ENCODE measurements at regions not wholly inside any gene's neighbourhood (a gene's known extent, or its start where the extent isn't known, plus 50 kb on each side); places are given as distances from the start of the nearest gene placed in this dataset.

DNA sequence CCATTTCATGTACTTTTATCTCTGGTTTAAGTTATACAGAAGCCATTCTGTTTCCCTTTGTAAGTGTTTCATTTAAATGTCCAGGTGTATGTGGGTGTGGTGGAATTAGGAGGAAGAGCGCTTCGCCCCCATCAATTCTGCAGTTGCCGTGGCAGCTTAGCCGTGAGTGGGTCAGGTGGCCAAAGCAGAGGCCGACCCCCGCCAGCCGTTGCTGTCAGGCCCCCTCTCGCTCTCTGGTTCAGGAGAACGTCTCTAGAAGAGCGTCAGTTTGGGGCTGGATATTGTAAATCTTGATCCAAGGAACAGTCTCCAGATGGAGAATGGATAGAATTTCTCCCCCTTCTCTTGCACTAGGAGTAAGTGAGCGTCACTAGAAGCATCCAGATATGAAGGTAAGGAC is 367.4 kb downstream of the FOXA2 start:
- DNase-seq, result no peak

DNA sequence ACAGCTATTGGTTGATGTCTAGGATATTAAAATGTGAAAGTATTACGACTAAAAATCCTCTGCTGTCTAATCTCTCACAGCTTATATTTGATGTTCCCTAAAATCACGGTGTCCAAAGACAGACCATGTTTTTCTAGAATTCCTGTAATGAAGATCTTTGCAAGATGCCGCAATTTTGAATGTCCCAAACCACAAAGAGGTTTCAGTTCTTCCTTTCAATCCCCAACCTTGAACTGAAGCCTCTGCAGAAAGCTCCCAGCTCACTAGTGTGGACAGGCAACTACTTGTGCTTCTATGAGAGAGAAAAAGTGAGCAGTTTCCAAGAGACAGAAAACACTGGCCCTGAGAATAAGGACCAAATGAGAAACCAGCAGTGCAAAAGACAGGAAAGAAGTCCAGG is 370.1 kb downstream of the FOXA2 start:
- no peak for DNase-seq

- no peak for DNase-seq
Measured at GRCh38 chr20:22213271-22213670, 371.1 kb downstream of the FOXA2 start.

DNA sequence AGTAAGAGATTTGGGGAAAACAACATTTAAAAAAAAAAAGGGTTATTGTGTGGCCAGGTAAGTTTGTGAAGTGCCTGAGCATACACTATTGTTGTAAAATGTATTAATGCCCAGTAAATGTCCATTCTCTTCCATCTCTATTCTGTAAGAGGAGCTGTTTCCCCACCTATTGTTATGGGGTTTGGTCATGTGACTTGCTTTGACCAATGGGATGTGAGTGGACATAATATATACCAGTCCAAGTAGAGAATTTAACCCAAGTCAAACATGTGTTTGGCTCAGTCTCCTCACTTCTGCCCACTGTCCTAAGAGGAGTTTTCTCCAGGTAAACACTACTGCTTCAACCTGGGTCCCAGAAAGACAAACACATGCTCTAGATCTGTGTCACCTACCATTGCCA is 377.1 kb downstream of the FOXA2 start:
- no peak for DNase-seq

GRCh38 chr20:22204801-22205200 is 379.6 kb downstream of the FOXA2 start:
- DNase-seq, result no peak

- no peak for DNase-seq
Measured at GRCh38 chr20:22182148-22182547, 402.2 kb downstream of the FOXA2 start.

DNA sequence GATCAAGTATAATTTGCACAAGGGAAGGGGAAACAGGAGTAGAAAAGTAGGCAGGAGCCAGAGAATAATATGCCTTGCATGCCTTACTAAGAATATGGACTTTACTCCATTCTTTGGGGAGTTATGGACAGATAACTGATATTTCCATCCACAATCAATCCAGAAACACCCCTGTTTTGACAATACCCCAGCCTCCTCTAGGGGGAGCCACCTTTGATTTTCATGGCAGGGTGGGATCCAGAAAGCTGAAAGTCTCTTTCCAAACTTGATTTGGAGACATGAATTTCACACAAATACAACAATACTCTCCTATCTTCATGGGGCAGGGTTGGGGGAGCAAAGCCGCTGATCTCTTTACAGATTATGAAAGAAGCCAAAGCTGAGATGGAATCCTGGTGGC is 404.1 kb downstream of the FOXA2 start:
- no peak for DNase-seq

GRCh38 chr20:22160101-22160652 is 424.2 kb downstream of the FOXA2 start:
- DNase-seq, result no peak

DNA sequence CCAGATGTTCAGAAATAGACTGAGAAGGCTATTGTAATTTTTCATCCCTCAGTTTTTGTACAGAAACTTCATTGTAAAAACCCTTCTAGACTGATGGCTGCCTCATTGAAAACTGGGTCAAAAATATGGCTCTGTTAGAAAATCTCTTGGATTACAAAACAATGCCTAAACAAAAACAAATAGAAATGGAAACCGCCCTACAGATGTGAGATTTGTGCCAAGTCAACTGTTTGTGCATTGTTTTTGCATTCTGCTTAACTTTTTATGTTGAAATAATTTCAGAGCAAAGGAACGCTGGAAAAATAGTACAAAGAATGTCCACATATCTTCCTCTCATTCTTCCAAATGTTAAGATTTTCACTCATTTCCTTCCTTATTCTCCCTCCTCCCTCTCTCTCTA is 425.1 kb downstream of the FOXA2 start:
- DNase-seq, result no peak

- DNase-seq, result no peak
Measured at GRCh38 chr20:22127587-22127986, 422.1 kb downstream of the PAX1 start.

GRCh38 chr20:22106308-22106938 is 401.0 kb downstream of the PAX1 start:
- peak; percentile 15 for DNase-seq

- no peak for DNase-seq
Measured at GRCh38 chr20:22101606-22102005, 396.1 kb downstream of the PAX1 start.

DNA sequence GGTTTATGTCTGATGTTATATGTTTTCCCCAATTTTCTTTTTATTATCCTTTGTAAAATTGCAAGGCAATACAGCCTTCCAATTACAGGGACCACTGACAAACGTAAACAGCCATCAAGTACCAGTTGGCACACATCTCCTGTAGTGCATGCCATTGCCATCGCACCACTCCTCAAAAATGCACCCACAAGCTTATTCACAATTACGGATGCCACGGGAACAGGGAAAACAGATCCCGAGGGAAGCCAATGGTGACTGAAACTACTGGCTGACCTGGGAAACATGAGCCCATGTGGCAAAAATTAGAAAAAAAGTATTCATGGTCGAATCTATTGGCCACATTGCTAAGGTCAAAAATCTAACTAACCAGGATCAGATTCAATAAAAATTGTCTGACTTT is 395.2 kb downstream of the PAX1 start:
- DNase-seq, result no peak

DNA sequence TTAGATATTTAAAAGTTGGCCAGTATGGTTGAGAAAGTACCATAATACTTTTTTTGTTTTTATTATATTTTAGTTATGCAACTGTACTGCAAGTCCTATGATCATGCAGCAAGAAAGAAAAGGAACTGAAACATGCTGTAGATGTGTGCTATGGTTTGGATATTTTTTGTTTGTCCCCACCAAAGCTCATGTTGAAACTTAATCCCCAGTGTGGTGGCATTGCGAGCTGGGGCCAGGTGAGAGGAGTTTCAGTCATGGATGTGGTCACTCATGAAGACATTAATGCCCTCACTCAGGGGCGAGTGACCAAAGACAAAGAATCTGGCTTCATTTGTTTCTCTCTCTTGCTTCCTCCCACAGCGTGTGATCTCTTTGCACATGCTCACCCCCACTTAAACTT is 393.9 kb downstream of the PAX1 start:
- no peak for DNase-seq

DNA sequence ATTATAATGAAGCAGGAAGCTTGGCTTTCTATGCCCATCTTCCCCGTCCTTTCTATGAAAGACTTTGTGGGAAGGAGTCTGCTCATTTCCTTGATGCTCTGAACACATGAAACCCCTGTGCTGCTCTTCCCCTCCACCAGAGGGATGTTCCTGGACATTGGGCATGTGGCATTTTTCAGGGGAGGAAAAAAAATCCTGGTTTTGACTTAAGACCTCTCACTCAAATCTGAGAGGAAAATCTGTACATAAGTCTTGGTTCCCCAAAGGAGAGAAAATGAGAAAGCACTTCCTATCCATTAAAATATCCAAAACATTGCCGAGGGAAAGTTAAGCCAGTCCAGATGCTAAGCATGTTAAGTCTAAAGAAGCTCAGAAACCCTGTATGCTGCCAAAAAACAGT is 393.0 kb downstream of the PAX1 start:
- no peak for DNase-seq

GRCh38 chr20:22093122-22093521 is 387.7 kb downstream of the PAX1 start:
- DNase-seq, result no peak

DNA sequence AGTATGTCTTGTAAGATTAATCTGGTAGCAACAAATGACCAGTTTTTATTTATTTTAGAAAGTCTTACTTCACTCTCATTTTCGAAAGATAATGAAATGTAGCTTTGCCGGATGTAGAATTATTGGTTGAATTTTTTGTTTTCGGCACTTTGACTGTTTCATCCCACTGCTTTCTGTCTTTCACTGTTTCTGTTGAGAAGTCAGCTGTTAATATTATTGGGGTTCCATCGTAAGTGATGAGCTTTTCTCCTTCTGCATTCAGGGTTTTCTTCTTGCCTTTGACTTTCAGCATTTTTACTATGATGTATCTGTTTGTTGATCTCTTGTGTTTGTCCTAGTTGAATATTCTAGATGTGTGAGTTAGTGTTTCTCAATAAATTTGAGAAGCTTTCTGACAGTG is 383.4 kb downstream of the PAX1 start:
- no peak for DNase-seq

GRCh38 chr20:22080985-22081384 is 375.5 kb downstream of the PAX1 start:
- DNase-seq, result no peak

- DNase-seq, result no peak
Measured at GRCh38 chr20:22074635-22075034, 369.2 kb downstream of the PAX1 start.

GRCh38 chr20:22071841-22072240 is 366.4 kb downstream of the PAX1 start:
- no peak for DNase-seq

- no peak for DNase-seq
Measured at GRCh38 chr20:22070610-22071058, 365.2 kb downstream of the PAX1 start.

DNA sequence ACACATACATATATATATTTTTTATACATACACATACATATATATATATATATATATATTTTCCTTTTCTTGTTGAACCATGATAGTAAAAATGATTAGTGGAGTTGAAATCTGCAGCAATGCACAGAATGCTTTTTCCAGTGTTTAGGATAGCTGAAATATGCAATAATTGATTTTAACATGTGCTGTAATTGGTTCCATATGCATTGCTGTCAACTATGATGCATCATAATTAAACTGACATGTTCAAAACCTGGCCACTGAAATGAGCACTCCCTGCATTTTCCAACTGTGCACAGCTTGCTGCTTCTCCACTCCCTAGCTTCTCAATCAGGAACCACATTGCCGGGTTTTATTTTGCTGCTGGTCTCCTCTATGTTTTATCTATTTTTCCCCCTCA is 358.3 kb downstream of the PAX1 start:
- no peak for DNase-seq

- DNase-seq, result no peak
Measured at GRCh38 chr20:22062874-22063273, 357.4 kb downstream of the PAX1 start.

- DNase-seq, result no peak
Measured at GRCh38 chr20:22060610-22061009, 355.1 kb downstream of the PAX1 start.

- DNase-seq, result no peak
Measured at GRCh38 chr20:22058746-22059145, 353.3 kb downstream of the PAX1 start.
